IMR-90 (cell line): ENCODE measurements at regions not wholly inside any gene's neighbourhood (a gene's known extent, or its start where the extent isn't known, plus 50 kb on each side); places are given as distances from the start of the nearest gene placed in this dataset.

Source experiments
- ATAC-seq: fragments of 200-7000 bp; cut with Tn5 transposase; 2 replicates; pipeline ENCODE4 v1.9.1; 2020; ENCODE audit warnings: low read depth, mild to moderate bottlenecking, moderate library complexity
- BruUV-seq: library from RNA; stranded (reverse); fragments of 400-500 nt; replicated peaks from 2 replicates; lab custom pipeline; 2021; lab: Mats Ljungman, UMichigan
- CTCF ChIA-PET: fragments of 300-600 bp; formaldehyde crosslinking; extraction: SDS; loops from one replicate; lab custom pipeline; 2021; ENCODE audit warnings: antibody characterized with exemption; lab: Yijun Ruan, JAX
- POLR2A ChIA-PET: fragments of 300-600 bp; sonication (Branson Sonifier 250); formaldehyde crosslinking; loops from one replicate; lab custom pipeline; 2022; ENCODE audit warnings: antibody characterized with exemption; ENCODE audit not compliant: unreplicated experiment; lab: Charles Lee
- DNase-seq: peaks from one replicate; pipeline ENCODE4 v3.0.0; 2013
- H2AFZ ChIP-seq: replicated peaks from 2 replicates; pipeline ENCODE3; 2013; ENCODE audit warnings: low read length, mild to moderate bottlenecking; ENCODE audit not compliant: poor library complexity
- H2AK5ac ChIP-seq: 2 replicates; pipeline ENCODE4 v1.6.1; 2013; ENCODE audit warnings: low read depth, low read length, inconsistent platforms
- H2AK9ac ChIP-seq: replicated peaks from 2 replicates; pipeline ENCODE3; 2013; ENCODE audit warnings: mild to moderate bottlenecking, low read depth, low read length, moderate library complexity; ENCODE audit not compliant: poor library complexity
- H2BK120ac ChIP-seq: 2 replicates; pipeline ENCODE4 v1.6.1; 2013; ENCODE audit warnings: low read depth, low read length, inconsistent platforms
- H2BK15ac ChIP-seq: 3 replicates; pipeline ENCODE4 v1.6.1; 2013; ENCODE audit warnings: low read depth, low read length, inconsistent platforms
- H2BK20ac ChIP-seq: 2 replicates; pipeline ENCODE4 v1.6.1; 2013; ENCODE audit warnings: low read depth, mild to moderate bottlenecking, inconsistent platforms, low read length, moderate library complexity
- H2BK5ac ChIP-seq: 2 replicates; pipeline ENCODE4 v1.6.1; 2013; ENCODE audit warnings: mild to moderate bottlenecking, low read depth, low read length, inconsistent platforms; ENCODE audit not compliant: poor library complexity, severe bottlenecking
- H3K14ac ChIP-seq: replicated peaks from 2 replicates; pipeline ENCODE4 v1.6.1; 2013; ENCODE audit warnings: low read depth, low read length, inconsistent platforms
- H3K18ac ChIP-seq: 2 replicates; pipeline ENCODE4 v1.6.1; 2013; ENCODE audit warnings: low read depth, low read length, control low read depth
- H3K23ac ChIP-seq: 2 replicates; pipeline ENCODE4 v1.6.1; 2013; ENCODE audit warnings: low read depth, low read length, inconsistent platforms
- H3K27ac ChIP-seq: 2 replicates; pipeline ENCODE4 v1.5.1; 2013; ENCODE audit warnings: mild to moderate bottlenecking, control low read depth, low read length; ENCODE audit not compliant: insufficient read depth
- H3K27me3 ChIP-seq: 2 replicates; pipeline ENCODE4 v1.6.1; 2013; ENCODE audit warnings: low read length; ENCODE audit not compliant: control insufficient read depth, insufficient read depth
- H3K36me3 ChIP-seq: 2 replicates; pipeline ENCODE4 v1.6.1; 2013; ENCODE audit warnings: low read length, mixed read lengths; ENCODE audit not compliant: control insufficient read depth, insufficient read depth
- H3K4ac ChIP-seq: 2 replicates; pipeline ENCODE4 v1.6.1; 2013; ENCODE audit warnings: low read depth, low read length, inconsistent platforms
- H3K4me1 ChIP-seq: 2 replicates; pipeline ENCODE4 v1.6.1; 2013; ENCODE audit warnings: low read length, mixed read lengths; ENCODE audit not compliant: control insufficient read depth, insufficient read depth
- H3K4me2 ChIP-seq: 2 replicates; pipeline ENCODE4 v1.6.1; 2013; ENCODE audit warnings: low read depth, mild to moderate bottlenecking, control low read depth, low read length, moderate library complexity
- H3K4me3 ChIP-seq: 2 replicates; pipeline ENCODE4 v1.5.1; 2013; ENCODE audit warnings: low read depth, mild to moderate bottlenecking, control low read depth, low read length, moderate library complexity; ENCODE audit not compliant: insufficient read depth
- H3K56ac ChIP-seq: 2 replicates; pipeline ENCODE4 v1.6.1; 2013; ENCODE audit warnings: low read length, inconsistent platforms; ENCODE audit not compliant: insufficient read depth; ENCODE audit errors: extremely low read depth
- H3K79me1 ChIP-seq, 2 experiments: 2 replicates each; pipeline ENCODE4 v1.6.1; 2013; ENCODE audit warnings: low read length in 2 of 2, inconsistent platforms in 1 of 2, low read depth in 1 of 2
- H3K9ac ChIP-seq: 2 replicates; pipeline ENCODE4 v1.6.1; 2013; ENCODE audit warnings: low read depth, low read length, control low read depth
- H3K9me1 ChIP-seq: 2 replicates; pipeline ENCODE4 v1.6.1; 2013; ENCODE audit warnings: low read length, inconsistent platforms; ENCODE audit not compliant: insufficient read depth
- H3K9me3 ChIP-seq: 2 replicates; pipeline ENCODE4 v1.6.1; 2013; ENCODE audit warnings: low read length; ENCODE audit not compliant: control insufficient read depth, insufficient read depth
- H4K20me1 ChIP-seq: 2 replicates; pipeline ENCODE4 v1.6.1; 2013; ENCODE audit warnings: low read length, inconsistent platforms; ENCODE audit not compliant: insufficient read depth
- H4K5ac ChIP-seq: 2 replicates; pipeline ENCODE4 v1.6.1; 2013; ENCODE audit warnings: mild to moderate bottlenecking, low read depth, low read length, control low read depth
- H4K8ac ChIP-seq, 2 experiments: 2 replicates each; pipeline ENCODE4 v1.6.1; 2013; ENCODE audit warnings: low read depth in 2 of 2, low read length in 2 of 2, control low read depth in 1 of 2, inconsistent platforms in 1 of 2
- H4K91ac ChIP-seq: 2 replicates; pipeline ENCODE4 v1.6.1; 2013; ENCODE audit warnings: low read depth, low read length, inconsistent platforms; ENCODE audit not compliant: insufficient read depth
- BHLHE40 ChIP-seq: fragments of 150-350 bp; IDR thresholded peaks from 2 replicates; pipeline ENCODE4 v1.6.1; 2016; ENCODE audit warnings: mild to moderate bottlenecking, low read depth, low read length
- CHD1 ChIP-seq: IDR thresholded peaks from 2 replicates; pipeline ENCODE4 v1.6.1; 2012; ENCODE audit warnings: low read depth, low read length, improper control_type of control experiment
- CTCF ChIP-seq: conservative IDR thresholded peaks from 2 replicates; pipeline ENCODE4 v1.5.1; 2012; ENCODE audit warnings: mild to moderate bottlenecking, low read depth, low read length, improper control_type of control experiment
- FOS ChIP-seq: fragments of 150-350 bp; IDR thresholded peaks from 2 replicates; pipeline ENCODE4 v1.6.1; 2016; ENCODE audit warnings: low read depth, low read length
- MAZ ChIP-seq: IDR thresholded peaks from 2 replicates; pipeline ENCODE4 v1.6.1; 2012; ENCODE audit warnings: low read depth, mild to moderate bottlenecking, low read length, improper control_type of control experiment, moderate library complexity, borderline replicate concordance
- MXI1 ChIP-seq: IDR thresholded peaks from 2 replicates; pipeline ENCODE4 v1.6.1; 2012; ENCODE audit warnings: low read depth, mild to moderate bottlenecking, low read length, moderate library complexity, borderline replicate concordance
- POLR2A ChIP-seq: IDR thresholded peaks from 2 replicates; pipeline ENCODE4 v1.6.1; 2012; ENCODE audit warnings: mild to moderate bottlenecking, low read depth, low read length
- RCOR1 ChIP-seq: IDR thresholded peaks from 2 replicates; pipeline ENCODE4 v1.6.1; 2012; ENCODE audit warnings: mild to moderate bottlenecking, low read length, improper control_type of control experiment; ENCODE audit not compliant: insufficient replicate concordance
- RFX5 ChIP-seq: IDR thresholded peaks from 2 replicates; pipeline ENCODE4 v1.8.0; 2012; ENCODE audit warnings: low read depth, mild to moderate bottlenecking, low read length, moderate library complexity
- SMC3 ChIP-seq: fragments of 150-350 bp; IDR thresholded peaks from 2 replicates; pipeline ENCODE4 v1.6.1; 2016; ENCODE audit warnings: low read depth, mild to moderate bottlenecking, antibody characterized with exemption, low read length, moderate library complexity
- WGBS, 2 experiments: methylation state at CpG; one replicate each; pipeline versions ENCODE4 v1.1.5 to v1.1.7; 2013; ENCODE audit warnings: missing lambda C conversion rate in 2 of 2; ENCODE audit not compliant: insufficient read length in 1 of 2; ENCODE audit errors: extremely low coverage in 2 of 2; 5-methylcytosine and 5-hydroxymethylcytosine counted together
- dilution Hi-C: fragments of 300-500 bp; cut with HindIII; formaldehyde crosslinking; loops from one replicate; pipeline ENCODE4 v1.14.3; 2018; ENCODE audit warnings: low sequenced_read_pairs; ENCODE audit not compliant: unreplicated experiment
- in situ Hi-C: fragments of 300-500 bp; cut with MboI; formaldehyde crosslinking; loops from 3 replicates; pipeline ENCODE4 v1.14.3; 2019; ENCODE audit warnings: low sequenced_read_pairs, inconsistent platforms, mixed read lengths
- intact Hi-C: fragments of 100-400 bp; cut with micrococcal nuclease; formaldehyde crosslinking; loops from 2 replicates; pipeline ENCODE4 v1.10.0; 2022

- H3K9me1 ChIP-seq = peaks cover 16% of the 10 kb centered on the region
- no peak for ATAC-seq
- no peak overlapping the region for H3K4me3 ChIP-seq
- no peak overlapping the region for H3K4ac ChIP-seq
- H3K56ac ChIP-seq = no peak overlapping the region
- H2BK5ac ChIP-seq = no peak overlapping the region
- H2AK5ac ChIP-seq = no peak overlapping the region
- CTCF ChIA-PET = no interaction called here
- H4K20me1 ChIP-seq = no peaks in the 10 kb centered on the region
- H3K9me3 ChIP-seq = no peaks in the 10 kb centered on the region
- no peak overlapping the region for H4K5ac ChIP-seq
- H2AK9ac ChIP-seq = no peak overlapping the region
- H2BK20ac ChIP-seq = no peak overlapping the region
- H3K36me3 ChIP-seq = peaks cover 16% of the 10 kb centered on the region
- intact Hi-C loops (no loop called here), dilution Hi-C loops (no loop called here), in situ Hi-C loops (no loop called here)
- no peak overlapping the region for H4K8ac ChIP-seq
- H3K9ac ChIP-seq = no peak overlapping the region
- H3K27me3 ChIP-seq = no peaks in the 10 kb centered on the region
- DNase-seq = no peak
- peaks cover 7% of the 10 kb centered on the region; the same call in 1 of the 2 replicates for H3K4me1 ChIP-seq
- POLR2A ChIA-PET = no interaction called here
- no TSS peak for BruUV-seq
- no peak overlapping the region for H3K14ac ChIP-seq
- no peak overlapping the region for H3K18ac ChIP-seq
- no peak overlapping the region for H4K91ac ChIP-seq
- no peak overlapping the region for H3K4me2 ChIP-seq
- no peak overlapping the region for H2BK15ac ChIP-seq
- TF ChIP-seq CHD1 = no peak
- TF ChIP-seq RFX5 = no peak
- no peak for TF ChIP-seq MXI1
- no peak for TF ChIP-seq BHLHE40
- TF ChIP-seq RCOR1 = no peak
- no peak for TF ChIP-seq FOS
- no peak for TF ChIP-seq POLR2A
- TF ChIP-seq MAZ = no peak
- no peak for TF ChIP-seq SMC3
- TF ChIP-seq CTCF = no peak
- WGBS, 2 experiments = 72% methylated on average over 2 of the region's 9 CpGs; no CpG with 5 or more reads in 1 of the 2 experiments
- no peak overlapping the region for H3K27ac ChIP-seq
- no peak overlapping the region for H3K23ac ChIP-seq
- H2BK120ac ChIP-seq = no peak overlapping the region
- no peaks in the 10 kb centered on the region for H3K79me1 ChIP-seq
- H2AFZ ChIP-seq = no peak overlapping the region
These were observed 237.0 kb upstream of the TPM1 start for GRCh38 chr15:62805502-62805901.
